CD14-positive monocyte (primary cell): ENCODE measurements at regions not wholly inside any gene's neighbourhood (a gene's known extent, or its start where the extent isn't known, plus 50 kb on each side); places are given as distances from the start of the nearest gene placed in this dataset.

Source experiments
- DNase-seq, 3 donors: peaks; one replicate each; pipeline ENCODE4 v3.0.0-alpha.2; 2011 to 2022
- H2AFZ ChIP-seq: 2 replicates; pipeline ENCODE4 v1.6.0; 2012; ENCODE audit warnings: mild to moderate bottlenecking, low read depth, low read length, inconsistent platforms; ENCODE audit not compliant: insufficient read depth, poor library complexity, severe bottlenecking
- H3K27ac ChIP-seq, 2 donors: 1 replicate in 1 of 2; 2 replicates in 1 of 2; pipeline ENCODE4 v1.5.1; 2012 to 2013; ENCODE audit warnings: low read length in 2 of 2, control low read depth in 1 of 2, inconsistent platforms in 1 of 2, low read depth in 1 of 2, mild to moderate bottlenecking in 1 of 2
- H3K27me3 ChIP-seq, 2 donors: one replicate each; pipeline versions ENCODE4 v1.6.0 to v1.6.1; 2011 to 2013; ENCODE audit warnings: low read length in 2 of 2; ENCODE audit not compliant: control insufficient read depth in 2 of 2, insufficient read depth in 2 of 2
- H3K36me3 ChIP-seq, 2 donors: replicated peaks in 1 of 2; 1 replicate in 1 of 2; 2 replicates in 1 of 2; pipeline versions ENCODE4 v1.5.1 to v1.6.1; 2012 to 2013; ENCODE audit warnings: low read length in 2 of 2, control low read depth in 1 of 2, inconsistent platforms in 1 of 2, mild to moderate bottlenecking in 1 of 2; ENCODE audit not compliant: insufficient read depth in 2 of 2, control insufficient read depth in 1 of 2
- H3K4me1 ChIP-seq, 2 donors: 1 replicate in 1 of 2; 2 replicates in 1 of 2; pipeline versions ENCODE4 v1.5.1 to v1.6.1; 2012 to 2013; ENCODE audit warnings: low read length in 2 of 2, control low read depth in 1 of 2, inconsistent platforms in 1 of 2, mild to moderate bottlenecking in 1 of 2, moderate library complexity in 1 of 2; ENCODE audit not compliant: insufficient read depth in 2 of 2, control insufficient read depth in 1 of 2
- H3K4me2 ChIP-seq: replicated peaks from 2 replicates; pipeline ENCODE3; 2012; ENCODE audit warnings: low read length, moderate library complexity, mild to moderate bottlenecking; ENCODE audit not compliant: poor library complexity, severe bottlenecking; ENCODE audit errors: extremely low read depth
- H3K4me3 ChIP-seq, 3 experiments: fragments of 200-600 bp in 1 of 3; sonication (generic) in 1 of 3; replicated peaks in 1 of 3; 1 replicate in 2 of 3; 2 replicates in 1 of 3; pipeline ENCODE4 v1.5.1; 2011 to 2013; ENCODE audit warnings: low read length in 3 of 3, mild to moderate bottlenecking in 3 of 3, control low read depth in 2 of 3, low read depth in 2 of 3, inconsistent platforms in 1 of 3, moderate library complexity in 1 of 3
- H3K79me2 ChIP-seq: 2 replicates; pipeline ENCODE4 v1.6.0; 2012; ENCODE audit warnings: mild to moderate bottlenecking, control low read depth, inconsistent platforms, low read length, moderate library complexity; ENCODE audit not compliant: insufficient read depth
- H3K9ac ChIP-seq: 2 replicates; pipeline ENCODE4 v1.6.0; 2017; ENCODE audit warnings: low read length, mild to moderate bottlenecking; ENCODE audit not compliant: insufficient read depth, poor library complexity, severe bottlenecking
- H3K9me3 ChIP-seq, 2 donors: replicated peaks in 1 of 2; 1 replicate in 1 of 2; 2 replicates in 1 of 2; pipeline versions ENCODE4 v1.5.1 to v1.6.1; 2012 to 2013; ENCODE audit warnings: low read length in 2 of 2, control low read depth in 1 of 2; ENCODE audit not compliant: control insufficient read depth in 1 of 2, insufficient read depth in 1 of 2
- H4K20me1 ChIP-seq: 2 replicates; pipeline ENCODE4 v1.6.0; 2012; ENCODE audit warnings: mild to moderate bottlenecking, low read length, control low read depth, moderate library complexity; ENCODE audit not compliant: insufficient read depth
- H3K27ac Mint-ChIP-seq, 7 donors: one replicate each; pipeline ENCODE4 v1.8.0; 2020; ENCODE audit warnings: mild to moderate bottlenecking in 7 of 7, mixed read lengths in 7 of 7, moderate library complexity in 6 of 7, inconsistent platforms in 2 of 7
- H3K27me3 Mint-ChIP-seq, 3 donors: one replicate each; pipeline ENCODE4 v1.8.0; 2021 to 2022; ENCODE audit warnings: low read depth in 3 of 3, mild to moderate bottlenecking in 3 of 3, mixed read lengths in 3 of 3, moderate library complexity in 3 of 3, inconsistent platforms in 1 of 3
- H3K36me3 Mint-ChIP-seq, 2 donors: one replicate each; pipeline ENCODE4 v1.8.0; 2020; ENCODE audit warnings: mixed read lengths in 2 of 2, inconsistent platforms in 1 of 2, mild to moderate bottlenecking in 1 of 2
- H3K4me1 Mint-ChIP-seq: one replicate; pipeline ENCODE4 v1.8.0; 2020; ENCODE audit warnings: mild to moderate bottlenecking, mixed read lengths
- H3K4me3 Mint-ChIP-seq, 2 donors: one replicate each; pipeline ENCODE4 v1.8.0; 2020; ENCODE audit warnings: mild to moderate bottlenecking in 2 of 2, mixed read lengths in 2 of 2, moderate library complexity in 1 of 2
- H3K9me3 Mint-ChIP-seq, 7 donors: one replicate each; pipeline ENCODE4 v1.8.0; 2020 to 2022; ENCODE audit warnings: mixed read lengths in 7 of 7, mild to moderate bottlenecking in 6 of 7, moderate library complexity in 6 of 7, inconsistent platforms in 2 of 7
- CTCF ChIP-seq: fragments of 200-600 bp; IDR thresholded peaks from one replicate; pipeline ENCODE4 v1.8.0; 2022; ENCODE audit warnings: antibody characterized with exemption, mild to moderate bottlenecking
- WGBS: methylation state at CpG from one replicate; pipeline ENCODE4 v1.1.5; 2013; ENCODE audit warnings: missing lambda C conversion rate; ENCODE audit not compliant: insufficient coverage; 5-methylcytosine and 5-hydroxymethylcytosine counted together
- intact Hi-C, 2 donors: fragments of 100-400 bp; cut with micrococcal nuclease; formaldehyde crosslinking; loops; one replicate each; pipeline versions ENCODE4 v1.15.0 to v1.15.1; 2023

- Histone ChIP-seq H3K9ac (no peak overlapping the region), H3K9me3 (no peaks in the 10 kb centered on the region), H4K20me1 (no peaks in the 10 kb centered on the region), H3K4me3 (no peak overlapping the region), H3K4me1 (no peaks in the 10 kb centered on the region), H3K4me2 (no peak overlapping the region), H3K36me3 (no peaks in the 10 kb centered on the region), H3K27ac (no peak overlapping the region), H3K27me3 (no peaks in the 10 kb centered on the region), H3K79me2 (no peaks in the 10 kb centered on the region), H2AFZ (no peak overlapping the region)
- H3K27ac Mint-ChIP-seq, result no peak overlapping the region
- intact Hi-C loops, result no loop called here
- no peaks in the 10 kb centered on the region for H3K4me1 Mint-ChIP-seq
- peaks cover 0 to 5% (median 0%) of the 10 kb centered on the region in 7 donors for H3K9me3 Mint-ChIP-seq
- WGBS, result 100% methylated on average over 1 of the region's 7 CpGs
- no peaks in the 10 kb centered on the region for H3K36me3 Mint-ChIP-seq
- TF ChIP-seq CTCF, result no peak
- peaks cover 0 to 2% (median 1%) of the 10 kb centered on the region in 3 donors for H3K27me3 Mint-ChIP-seq
- no peak for DNase-seq
- no peak overlapping the region for H3K4me3 Mint-ChIP-seq
These were observed 425.3 kb upstream of the B3GAT1 start for GRCh38 chr11:134837166-134837886.

GRCh38 chr11:134836561-134836960 is 424.5 kb upstream of the B3GAT1 start:
- 73% methylated on average over 1 of the region's 4 CpGs for WGBS
- intact Hi-C loops, result no loop called here
- Histone ChIP-seq H3K27ac (no peak overlapping the region), H3K9ac (no peak overlapping the region), H3K36me3 (no peaks in the 10 kb centered on the region), H2AFZ (no peak overlapping the region), H3K4me2 (no peak overlapping the region), H3K4me3 (no peak overlapping the region), H3K79me2 (no peaks in the 10 kb centered on the region), H3K4me1 (no peaks in the 10 kb centered on the region), H3K27me3 (no peaks in the 10 kb centered on the region), H4K20me1 (no peaks in the 10 kb centered on the region), H3K9me3 (no peaks in the 10 kb centered on the region)
- no peak overlapping the region for H3K4me3 Mint-ChIP-seq
- H3K9me3 Mint-ChIP-seq, result peaks cover 0 to 5% (median 0%) of the 10 kb centered on the region in 7 donors
- H3K36me3 Mint-ChIP-seq, result no peaks in the 10 kb centered on the region
- no peak for DNase-seq
- H3K27me3 Mint-ChIP-seq, result peaks cover 0 to 2% (median 1%) of the 10 kb centered on the region in 3 donors
- H3K27ac Mint-ChIP-seq, result no peak overlapping the region
- no peak for TF ChIP-seq CTCF
- H3K4me1 Mint-ChIP-seq, result no peaks in the 10 kb centered on the region
